Rectal smooth muscle tissue (tissue), 1 donor: ENCODE measurements at regions not wholly inside any gene's neighbourhood (a gene's known extent, or its start where the extent isn't known, plus 50 kb on each side); places are given as distances from the start of the nearest gene placed in this dataset.
"Not testable (repeated sequence)": the region's sequence is repeated elsewhere in the genome, so short reads cannot be mapped to it uniquely, and the experiment has no call there.

Experiments used
- H3K27ac ChIP-seq: one replicate; pipeline ENCODE4 v1.7.0; 2013; ENCODE audit warnings: low read depth, low read length, inconsistent platforms
- H3K27me3 ChIP-seq: one replicate; pipeline ENCODE4 v1.7.0; 2013; ENCODE audit warnings: low read length; ENCODE audit not compliant: control insufficient read depth, insufficient read depth
- H3K36me3 ChIP-seq: one replicate; pipeline ENCODE4 v1.7.0; 2013; ENCODE audit warnings: low read length; ENCODE audit not compliant: control insufficient read depth, insufficient read depth
- H3K4me1 ChIP-seq: one replicate; pipeline ENCODE4 v1.7.0; 2013; ENCODE audit warnings: low read length; ENCODE audit not compliant: control insufficient read depth, insufficient read depth
- H3K4me3 ChIP-seq: one replicate; pipeline ENCODE4 v1.7.0; 2013; ENCODE audit warnings: low read length
- H3K9ac ChIP-seq: one replicate; pipeline ENCODE4 v1.7.0; 2013; ENCODE audit warnings: low read length

- H3K27me3 ChIP-seq = no peaks in the 10 kb centered on the region
Observed at GRCh38 chr1:90354704-90355103, 359.8 kb downstream of the ZNF326 start.

GRCh38 chr1:90351019-90351418, 356.1 kb downstream of the ZNF326 start:
- no peaks in the 10 kb centered on the region for H3K4me1 ChIP-seq

More at GRCh38 chr1:90354704-90355103, 359.8 kb downstream of the ZNF326 start:
- Histone ChIP-seq H3K4me3 (no peak overlapping the region), H3K36me3 (no peaks in the 10 kb centered on the region), H3K27ac (no peak overlapping the region), H3K9ac (no peak overlapping the region), H3K4me1 (no peaks in the 10 kb centered on the region)

DNA sequence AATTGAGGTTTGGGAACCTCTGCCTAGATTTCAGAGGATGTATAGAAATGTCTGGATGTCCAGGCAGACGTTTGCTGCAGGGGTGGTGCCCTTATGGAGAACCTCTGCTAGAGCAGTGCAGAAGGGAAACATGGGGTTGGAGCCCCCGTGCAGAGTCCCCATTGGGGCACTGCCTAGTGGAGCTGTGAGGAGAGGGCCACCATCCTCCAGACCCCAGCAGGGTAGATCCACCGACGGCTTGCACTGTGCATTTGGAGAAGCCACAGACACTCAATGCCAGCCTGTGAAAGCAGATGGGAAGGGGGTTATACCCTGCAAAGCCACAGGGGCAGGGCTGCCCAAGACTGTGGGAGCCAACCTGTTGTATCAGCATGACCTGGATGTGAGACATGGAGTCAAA, 354.6 kb downstream of the ZNF326 start:
- Histone ChIP-seq H3K27me3 (no peaks in the 10 kb centered on the region), H3K36me3 (no peaks in the 10 kb centered on the region), H3K9ac (no peak overlapping the region), H3K4me3 (no peak overlapping the region), H3K27ac (no peak overlapping the region), H3K4me1 (no peaks in the 10 kb centered on the region)

More at GRCh38 chr1:90351019-90351418, 356.1 kb downstream of the ZNF326 start:
- Histone ChIP-seq H3K9ac (no peak overlapping the region), H3K27me3 (no peaks in the 10 kb centered on the region), H3K27ac (no peak overlapping the region), H3K4me3 (no peak overlapping the region), H3K36me3 (no peaks in the 10 kb centered on the region)

DNA sequence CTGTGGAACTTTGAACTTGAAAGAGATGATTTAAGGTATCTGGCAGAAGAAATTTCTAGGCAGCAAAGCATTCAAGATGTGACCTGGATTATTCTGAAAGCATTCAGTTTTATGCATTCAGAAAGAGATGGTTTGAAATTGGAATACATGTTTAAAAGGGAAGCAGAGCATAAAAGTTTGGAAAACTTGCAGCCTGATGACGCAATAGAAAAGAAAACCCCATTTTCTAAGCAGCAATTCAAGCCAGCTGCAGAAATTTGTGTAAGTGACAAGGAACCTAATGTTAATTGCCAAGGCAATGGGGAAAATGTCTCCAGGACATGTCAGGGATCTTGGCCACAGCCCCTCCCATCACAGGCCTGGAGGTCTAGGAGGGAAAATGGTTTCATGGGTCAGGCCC, 354.0 kb downstream of the ZNF326 start:
- Histone ChIP-seq H3K9ac (no peak overlapping the region), H3K27me3 (no peaks in the 10 kb centered on the region), H3K27ac (no peak overlapping the region), H3K36me3 (no peaks in the 10 kb centered on the region), H3K4me1 (no peaks in the 10 kb centered on the region), H3K4me3 (no peak overlapping the region)

DNA sequence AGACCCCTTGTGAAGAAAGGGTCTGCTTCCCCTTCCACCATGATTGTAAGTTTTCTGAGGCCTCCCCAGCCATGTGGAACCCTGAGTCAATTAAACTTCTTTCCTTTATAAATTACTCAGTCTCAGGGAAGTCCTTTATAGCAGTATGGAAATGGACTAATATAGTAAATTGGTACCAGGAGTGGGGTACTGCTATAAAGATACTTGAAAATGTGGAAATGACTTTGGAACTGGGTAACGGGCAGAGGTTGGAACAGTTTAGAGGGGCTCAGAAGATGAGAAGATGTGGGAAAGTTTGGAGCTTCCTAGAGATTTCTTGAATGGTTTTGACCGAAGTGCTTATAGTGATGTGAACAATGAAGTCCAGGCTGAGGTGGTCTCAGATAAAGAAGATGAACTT, 353.5 kb downstream of the ZNF326 start:
- H3K27me3 ChIP-seq, H3K4me3 ChIP-seq, H3K36me3 ChIP-seq, H3K27ac ChIP-seq, H3K4me1 ChIP-seq, H3K9ac ChIP-seq: not testable (repeated sequence)

DNA sequence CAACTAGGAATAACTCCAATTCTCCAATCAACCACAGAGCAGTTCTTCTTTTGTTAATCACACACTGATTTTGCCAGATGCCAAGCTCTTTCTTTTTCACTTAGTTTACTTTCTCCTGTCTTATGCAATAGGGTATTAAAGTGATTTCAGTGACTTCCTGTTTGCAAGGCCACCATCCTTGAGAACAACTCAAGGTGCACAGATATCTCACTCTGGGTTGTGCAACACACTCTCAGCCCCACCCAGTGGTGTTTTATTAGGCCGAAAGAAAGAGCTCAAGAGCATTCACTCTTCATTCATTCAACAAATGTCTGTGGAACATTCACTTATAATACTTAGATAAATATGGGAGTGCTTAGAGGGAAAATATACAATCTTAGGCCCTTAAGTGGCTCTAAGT, 352.5 kb downstream of the ZNF326 start:
- Histone ChIP-seq H3K4me3 (no peak overlapping the region), H3K4me1 (no peaks in the 10 kb centered on the region)

GRCh38 chr1:90346757-90347156, 351.8 kb downstream of the ZNF326 start:
- Histone ChIP-seq H3K27ac (no peak overlapping the region), H3K4me1 (no peaks in the 10 kb centered on the region), H3K27me3 (no peaks in the 10 kb centered on the region), H3K4me3 (no peak overlapping the region), H3K9ac (no peak overlapping the region), H3K36me3 (no peaks in the 10 kb centered on the region)

More for the DNA sequence above, 352.5 kb downstream of the ZNF326 start:
- no peaks in the 10 kb centered on the region for H3K36me3 ChIP-seq
- H3K27ac ChIP-seq = no peak overlapping the region
- H3K27me3 ChIP-seq = no peaks in the 10 kb centered on the region
- H3K9ac ChIP-seq = no peak overlapping the region

DNA sequence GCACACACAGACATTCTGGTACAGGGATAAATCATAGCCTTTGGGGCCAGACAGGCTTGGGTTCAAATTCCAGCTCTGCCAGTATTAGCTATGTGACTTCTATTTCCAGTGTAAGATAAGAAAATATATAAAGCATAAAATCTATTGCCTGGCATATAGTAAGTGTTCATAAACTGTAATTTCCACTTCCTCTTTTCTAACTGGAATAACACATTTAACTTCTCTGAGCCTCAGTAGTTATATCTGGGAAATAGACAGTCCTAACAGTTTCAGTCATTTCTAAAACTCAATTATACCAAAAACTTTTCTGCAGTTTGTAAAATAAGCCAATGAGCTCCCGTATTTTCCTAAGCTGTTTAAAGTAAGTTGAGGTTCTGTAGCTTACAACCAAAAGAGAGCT, 351.4 kb downstream of the ZNF326 start:
- Histone ChIP-seq H3K27ac (no peak overlapping the region), H3K27me3 (no peaks in the 10 kb centered on the region), H3K9ac (no peak overlapping the region), H3K4me1 (no peaks in the 10 kb centered on the region), H3K4me3 (no peak overlapping the region), H3K36me3 (no peaks in the 10 kb centered on the region)

- H3K36me3 ChIP-seq = no peaks in the 10 kb centered on the region
- H3K27ac ChIP-seq = no peak overlapping the region
- no peaks in the 10 kb centered on the region for H3K4me1 ChIP-seq
- no peak overlapping the region for H3K4me3 ChIP-seq
- no peak overlapping the region for H3K9ac ChIP-seq
- no peaks in the 10 kb centered on the region for H3K27me3 ChIP-seq
Observed at GRCh38 chr1:90344963-90345730, 350.2 kb downstream of the ZNF326 start.

- Histone ChIP-seq H3K9ac (no peak overlapping the region), H3K27me3 (no peaks in the 10 kb centered on the region), H3K4me1 (no peaks in the 10 kb centered on the region), H3K4me3 (no peak overlapping the region), H3K36me3 (no peaks in the 10 kb centered on the region), H3K27ac (no peak overlapping the region)
Observed at GRCh38 chr1:90341516-90341915, 346.6 kb downstream of the ZNF326 start.

DNA sequence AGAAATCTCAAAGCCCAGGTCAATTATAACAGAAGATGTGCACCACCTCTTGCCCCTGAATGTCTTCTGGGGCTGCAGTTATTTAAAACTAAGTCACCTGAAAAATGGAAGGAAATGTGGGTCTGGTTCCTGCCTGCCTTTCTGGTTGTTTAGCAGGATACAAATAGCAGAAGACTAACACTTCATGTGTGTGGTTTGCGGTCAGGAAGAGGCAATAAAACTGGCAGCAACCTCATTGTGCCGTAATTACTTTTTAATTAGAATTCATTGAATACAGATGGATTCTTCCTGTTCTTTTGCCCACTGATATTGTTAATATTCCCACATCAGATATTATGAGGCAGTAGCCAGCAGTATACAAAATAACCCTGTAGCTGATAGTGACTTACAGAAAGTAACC, 345.7 kb downstream of the ZNF326 start:
- no peak overlapping the region for H3K27ac ChIP-seq
- H3K36me3 ChIP-seq = no peaks in the 10 kb centered on the region
- no peak overlapping the region for H3K9ac ChIP-seq
- no peaks in the 10 kb centered on the region for H3K27me3 ChIP-seq
- H3K4me3 ChIP-seq = no peak overlapping the region
- no peaks in the 10 kb centered on the region for H3K4me1 ChIP-seq

- no peaks in the 10 kb centered on the region for H3K27me3 ChIP-seq
- H3K36me3 ChIP-seq = no peaks in the 10 kb centered on the region
- no peak overlapping the region for H3K4me3 ChIP-seq
- H3K27ac ChIP-seq = no peak overlapping the region
- no peak overlapping the region for H3K9ac ChIP-seq
- H3K4me1 ChIP-seq = no peaks in the 10 kb centered on the region
Observed at GRCh38 chr1:90339811-90340210, 344.9 kb downstream of the ZNF326 start.
